ENCODE measurements at regions not wholly inside any gene's neighbourhood (a gene's known extent, or its start where the extent isn't known, plus 50 kb on each side); places are given as distances from the start of the nearest gene placed in this dataset.
"Not testable (repeated sequence)": the region's sequence is repeated elsewhere in the genome, so short reads cannot be mapped to it uniquely, and the experiment has no call there.

DNA sequence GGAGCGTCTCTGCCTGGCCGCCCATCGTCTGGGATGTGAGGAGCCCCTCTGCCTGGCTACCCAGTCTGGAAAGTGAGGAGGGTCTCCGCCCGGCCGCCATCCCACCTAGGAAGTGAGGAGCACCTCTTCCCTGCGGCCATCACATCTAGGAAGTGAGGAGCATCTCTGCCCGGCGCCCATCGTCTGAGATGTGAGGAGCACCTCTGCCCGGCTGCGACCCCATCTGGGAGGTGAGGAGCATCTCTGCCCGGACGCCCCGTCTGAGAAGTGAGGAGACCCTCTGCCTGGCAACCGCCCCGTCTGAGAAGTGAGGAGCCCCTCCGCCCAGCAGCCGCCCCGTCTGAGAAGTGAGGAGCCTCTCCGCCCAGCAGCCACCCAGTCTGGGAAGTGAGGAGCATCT, 84.5 kb downstream of the IDS start:
- not testable (repeated sequence) for H3K27ac ChIP-seq (ENCODE audit: low read depth); H3K4me3 ChIP-seq (ENCODE audit: low read depth, low read length); DNase-seq (ENCODE audit: extremely low spot score); H3K4me1 ChIP-seq (ENCODE audit: insufficient read depth); H3K36me3 ChIP-seq (ENCODE audit: insufficient read depth)
- whole genome bisulfite sequencing = 97% methylated on average over 15 of the region's 21 CpGs

- 31% methylated on average over 2 of the region's 2 CpGs for WGBS
- DNase-seq (ENCODE audit: extremely low spot score) = no peak
Measured at GRCh38 chrX:149398027-149398426, 107.1 kb downstream of the IDS start.

DNA sequence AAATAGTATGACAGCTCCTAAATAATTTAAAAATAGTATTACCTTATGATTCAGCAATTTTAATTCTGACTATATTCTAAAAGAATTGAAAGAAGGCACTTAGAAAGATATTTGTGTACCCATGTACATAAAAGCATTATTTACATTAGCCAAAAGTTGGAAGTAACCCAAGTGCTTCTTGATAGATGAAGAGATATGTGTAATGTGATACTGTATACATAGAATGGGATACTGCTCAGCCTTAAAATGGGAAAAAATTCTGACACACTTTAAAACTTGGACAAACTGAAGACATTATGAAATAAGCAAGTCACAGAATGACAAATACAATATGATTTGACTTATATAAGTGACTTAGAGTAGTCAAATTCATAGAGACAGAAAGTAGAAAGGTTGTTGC, 112.2 kb downstream of the IDS start:
- no peaks in the 10 kb centered on the region for H3K4me1 ChIP-seq (ENCODE audit: insufficient read depth)
- DNase-seq (ENCODE audit: extremely low spot score) = no peak
- H3K4me3 ChIP-seq (ENCODE audit: low read depth, low read length) = no peak overlapping the region
- no peaks in the 10 kb centered on the region for H3K36me3 ChIP-seq (ENCODE audit: insufficient read depth)
- H3K27ac ChIP-seq (ENCODE audit: low read depth) = no peak overlapping the region

More at GRCh38 chrX:149398027-149398426, 107.1 kb downstream of the IDS start:
- H3K4me3 ChIP-seq (ENCODE audit: low read depth, low read length) = no peak overlapping the region
- H3K4me1 ChIP-seq (ENCODE audit: insufficient read depth) = no peaks in the 10 kb centered on the region
- H3K27ac ChIP-seq (ENCODE audit: low read depth) = no peak overlapping the region
- H3K36me3 ChIP-seq (ENCODE audit: insufficient read depth) = no peaks in the 10 kb centered on the region

GRCh38 chrX:149383852-149384251, 121.3 kb downstream of the IDS start:
- Histone ChIP-seq H3K27ac (ENCODE audit: low read depth) (no peak overlapping the region), H3K4me1 (ENCODE audit: insufficient read depth) (no peaks in the 10 kb centered on the region), H3K4me3 (ENCODE audit: low read depth, low read length) (no peak overlapping the region), H3K36me3 (ENCODE audit: insufficient read depth) (no peaks in the 10 kb centered on the region)
- DNase-seq (ENCODE audit: extremely low spot score) = no peak

DNA sequence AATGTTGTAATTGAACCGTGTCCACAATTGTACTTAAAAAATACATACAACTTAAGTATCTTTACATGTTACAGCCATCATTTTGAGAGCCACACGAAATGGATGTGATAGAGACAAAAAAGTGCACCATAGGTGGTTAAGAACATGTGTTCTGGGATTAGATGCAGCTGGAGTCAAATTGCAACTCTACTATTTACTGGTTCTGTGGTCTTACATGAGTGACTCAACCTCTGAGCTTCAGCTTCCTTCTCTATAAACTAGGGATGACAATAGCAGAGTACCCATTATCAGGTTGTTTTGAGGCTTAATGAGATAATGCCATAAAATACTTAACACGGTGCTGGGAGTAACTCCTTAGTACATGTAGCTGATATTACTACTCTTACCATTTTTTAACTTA, 130.4 kb downstream of the IDS start:
- no peak overlapping the region for H3K27ac ChIP-seq (ENCODE audit: low read depth)
- H3K36me3 ChIP-seq (ENCODE audit: insufficient read depth) = no peaks in the 10 kb centered on the region
- H3K4me1 ChIP-seq (ENCODE audit: insufficient read depth) = no peaks in the 10 kb centered on the region
- no peak for DNase-seq (ENCODE audit: extremely low spot score)
- WGBS = 64% methylated on average over 3 of the region's 3 CpGs
- H3K4me3 ChIP-seq (ENCODE audit: low read depth, low read length) = no peak overlapping the region

DNA sequence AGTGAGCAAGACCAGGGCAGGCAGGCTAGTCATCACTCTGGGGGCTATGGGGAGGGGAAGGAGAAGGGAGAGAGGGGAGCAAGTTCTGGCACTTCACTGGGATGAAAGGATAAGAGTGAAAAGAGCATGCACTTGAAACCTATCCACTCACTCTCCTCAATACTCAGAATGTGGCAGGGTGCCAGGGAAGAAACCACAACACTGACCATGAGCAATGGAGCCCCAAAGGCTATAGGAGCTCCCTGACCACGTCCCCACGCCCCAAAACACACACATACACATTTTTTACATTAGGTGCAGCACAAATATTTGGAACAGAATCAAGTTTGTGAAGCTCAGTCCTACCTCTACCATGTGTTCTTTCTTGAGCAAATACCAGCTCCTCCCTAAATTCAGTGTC, 132.2 kb downstream of the IDS start:
- no peak overlapping the region for H3K4me3 ChIP-seq (ENCODE audit: low read depth, low read length)
- no peaks in the 10 kb centered on the region for H3K36me3 ChIP-seq (ENCODE audit: insufficient read depth)
- no peaks in the 10 kb centered on the region for H3K4me1 ChIP-seq (ENCODE audit: insufficient read depth)
- no peak overlapping the region for H3K27ac ChIP-seq (ENCODE audit: low read depth)
- WGBS = 79% methylated on average over 2 of the region's 2 CpGs
- DNase-seq (ENCODE audit: extremely low spot score) = no peak

- no peak overlapping the region for H3K4me3 ChIP-seq (ENCODE audit: low read depth, low read length)
- WGBS = 53% methylated on average over 3 of the region's 3 CpGs
- no peak for DNase-seq (ENCODE audit: extremely low spot score)
- no peaks in the 10 kb centered on the region for H3K36me3 ChIP-seq (ENCODE audit: insufficient read depth)
- H3K27ac ChIP-seq (ENCODE audit: low read depth) = no peak overlapping the region
- no peaks in the 10 kb centered on the region for H3K4me1 ChIP-seq (ENCODE audit: insufficient read depth)
Measured at GRCh38 chrX:149371986-149372385, 133.1 kb downstream of the IDS start.

- Histone ChIP-seq H3K27ac (ENCODE audit: low read depth) (no peak overlapping the region), H3K4me3 (ENCODE audit: low read depth, low read length) (no peak overlapping the region), H3K36me3 (ENCODE audit: insufficient read depth) (no peaks in the 10 kb centered on the region), H3K4me1 (ENCODE audit: insufficient read depth) (no peaks in the 10 kb centered on the region)
- 61% methylated on average over 6 of the region's 6 CpGs for WGBS
- DNase-seq (ENCODE audit: extremely low spot score) = no peak
Measured at GRCh38 chrX:149370097-149370496, 135.0 kb downstream of the IDS start.

DNA sequence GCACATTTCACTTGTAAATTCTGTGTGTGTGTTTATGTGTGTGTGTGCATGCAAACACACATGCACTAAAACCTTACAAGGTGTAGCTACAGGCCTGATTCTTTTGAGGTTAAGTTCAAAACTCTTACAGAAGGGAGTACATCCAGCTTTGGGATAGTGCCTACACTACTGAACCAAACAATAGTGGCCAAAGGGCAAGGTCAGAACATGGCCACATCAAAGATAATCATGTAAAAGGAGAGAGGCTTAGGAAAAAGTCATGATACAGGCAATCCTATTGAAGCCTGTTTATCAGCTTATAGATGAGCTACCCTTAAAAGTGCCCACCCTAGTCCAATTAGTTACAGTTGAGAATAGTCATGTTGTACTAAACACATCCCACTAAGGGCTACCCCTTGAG, 139.6 kb downstream of the IDS start:
- Histone ChIP-seq H3K27ac (ENCODE audit: low read depth) (no peak overlapping the region), H3K36me3 (ENCODE audit: insufficient read depth) (no peaks in the 10 kb centered on the region), H3K4me1 (ENCODE audit: insufficient read depth) (no peaks in the 10 kb centered on the region), H3K4me3 (ENCODE audit: low read depth, low read length) (no peak overlapping the region)
- no peak for DNase-seq (ENCODE audit: extremely low spot score)

GRCh38 chrX:149365061-149365460, 140.0 kb downstream of the IDS start:
- Histone ChIP-seq H3K4me1 (ENCODE audit: insufficient read depth) (no peaks in the 10 kb centered on the region), H3K27ac (ENCODE audit: low read depth) (no peak overlapping the region), H3K36me3 (ENCODE audit: insufficient read depth) (no peaks in the 10 kb centered on the region), H3K4me3 (ENCODE audit: low read depth, low read length) (no peak overlapping the region)
- 96% methylated on average over 1 of the region's 1 CpG for WGBS
- DNase-seq (ENCODE audit: extremely low spot score) = no peak

GRCh38 chrX:149363965-149364364, 141.1 kb downstream of the IDS start:
- WGBS = 3% methylated on average over 2 of the region's 2 CpGs
- no peaks in the 10 kb centered on the region for H3K36me3 ChIP-seq (ENCODE audit: insufficient read depth)
- H3K4me3 ChIP-seq (ENCODE audit: low read depth, low read length) = no peak overlapping the region
- no peak for DNase-seq (ENCODE audit: extremely low spot score)
- H3K4me1 ChIP-seq (ENCODE audit: insufficient read depth) = no peaks in the 10 kb centered on the region
- H3K27ac ChIP-seq (ENCODE audit: low read depth) = no peak overlapping the region

- H3K36me3 ChIP-seq (ENCODE audit: insufficient read depth) = no peaks in the 10 kb centered on the region
- H3K4me3 ChIP-seq (ENCODE audit: low read depth, low read length) = no peak overlapping the region
- DNase-seq (ENCODE audit: extremely low spot score) = no peak
- WGBS = 82% methylated on average over 3 of the region's 3 CpGs
- H3K4me1 ChIP-seq (ENCODE audit: insufficient read depth) = no peaks in the 10 kb centered on the region
- H3K27ac ChIP-seq (ENCODE audit: low read depth) = no peak overlapping the region
Measured at GRCh38 chrX:149346306-149346705, 158.8 kb downstream of the IDS start.

GRCh38 chrX:149322316-149322715, 182.8 kb downstream of the IDS start:
- DNase-seq (ENCODE audit: extremely low spot score) = no peak
- Histone ChIP-seq H3K36me3 (ENCODE audit: insufficient read depth) (no peaks in the 10 kb centered on the region), H3K27ac (ENCODE audit: low read depth) (no peak overlapping the region), H3K4me3 (ENCODE audit: low read depth, low read length) (no peak overlapping the region), H3K4me1 (ENCODE audit: insufficient read depth) (no peaks in the 10 kb centered on the region)
- 48% methylated on average over 2 of the region's 2 CpGs for WGBS

DNA sequence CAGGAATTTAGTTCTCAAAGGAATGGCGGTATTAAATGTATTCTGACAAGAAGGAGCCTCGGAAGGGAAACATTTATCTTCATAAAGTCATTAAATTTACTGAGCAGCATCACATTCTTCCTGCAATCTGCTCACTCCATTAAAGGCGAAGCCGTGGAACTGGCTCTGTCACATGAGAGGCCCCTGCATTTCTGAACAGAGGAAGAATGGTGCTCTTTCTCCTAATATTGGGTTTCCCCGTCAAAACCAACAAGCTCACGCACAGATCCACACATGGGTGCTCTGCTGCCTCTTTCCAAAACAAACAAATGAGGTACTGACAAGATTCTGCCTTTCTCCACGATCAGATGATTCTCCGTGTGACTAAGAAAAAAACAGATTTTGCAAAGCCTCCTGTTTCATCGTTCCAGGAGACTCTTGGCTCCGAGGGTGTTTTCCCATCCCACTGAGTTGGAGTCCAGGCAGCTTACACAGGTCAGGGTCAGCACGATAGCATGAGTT, 191.2 kb downstream of the IDS start:
- Histone ChIP-seq H3K27ac (ENCODE audit: low read depth) (no peak overlapping the region), H3K4me3 (ENCODE audit: low read depth, low read length) (no peak overlapping the region), H3K36me3 (ENCODE audit: insufficient read depth) (no peaks in the 10 kb centered on the region), H3K4me1 (ENCODE audit: insufficient read depth) (peaks cover 1% of the 10 kb centered on the region)
- no peak for DNase-seq (ENCODE audit: extremely low spot score)
- 17% methylated on average over 11 of the region's 11 CpGs for WGBS

GRCh38 chrX:149312988-149313387, 192.1 kb downstream of the IDS start:
- no peak overlapping the region for H3K27ac ChIP-seq (ENCODE audit: low read depth)
- H3K36me3 ChIP-seq (ENCODE audit: insufficient read depth) = no peaks in the 10 kb centered on the region
- no peak for DNase-seq (ENCODE audit: extremely low spot score)
- peaks cover 1% of the 10 kb centered on the region for H3K4me1 ChIP-seq (ENCODE audit: insufficient read depth)
- H3K4me3 ChIP-seq (ENCODE audit: low read depth, low read length) = no peak overlapping the region
